ENCODE measurements at regions not wholly inside any gene's neighbourhood (a gene's known extent, or its start where the extent isn't known, plus 50 kb on each side); places are given as distances from the start of the nearest gene placed in this dataset.

DNA sequence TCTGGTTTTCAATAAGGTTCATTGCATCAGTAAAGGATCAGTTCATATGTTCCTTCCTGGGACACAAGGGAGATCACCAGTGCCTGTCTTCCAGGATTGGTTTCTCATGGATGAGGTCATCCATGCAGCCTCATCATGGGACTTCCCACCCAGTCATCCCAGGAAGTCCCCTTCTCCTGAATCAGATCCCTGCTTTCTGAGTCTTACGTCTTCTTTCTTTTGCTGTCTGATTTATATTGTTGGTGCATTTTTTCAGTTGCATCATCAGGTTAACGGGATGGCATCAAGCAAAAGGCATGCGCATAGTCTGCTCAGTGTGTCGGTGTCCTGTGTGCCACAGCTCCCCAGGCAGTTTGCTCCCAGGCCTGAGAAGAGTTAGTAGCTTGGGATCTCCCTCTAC lies 105.9 kb downstream of the SOX11 start:
- Histone ChIP-seq H2BK20ac (ENCODE audit: low read length) (no peak overlapping the region), H2AK5ac (ENCODE audit: low read depth, low read length) (no peak overlapping the region), H4K8ac (ENCODE audit: extremely low read depth, insufficient read depth, low read length) (no peak overlapping the region), H3K4me1 (replicated peaks in 1 of 4; ENCODE audit: control insufficient read depth in 3 of 4, insufficient read depth in 4 of 4, low read length in 3 of 4) (peaks cover 0 to 2% (median 0%) of the 10 kb centered on the region in 4 experiments; a peak in 1 of 7 replicates), H3K56ac (replicated peaks; ENCODE audit: insufficient read length, low read depth, low read length) (no peak overlapping the region), H3K9me3 (ENCODE audit: insufficient read depth in 2 of 2, low read depth in 1 of 2, low read length in 1 of 2) (peaks cover 11 to 14% of the 10 kb centered on the region in 2 experiments; a peak in 3 of 4 replicates), H3K4me3 (ENCODE audit: extremely low read depth in 1 of 4, insufficient read depth in 2 of 4, low read depth in 3 of 4, low read length in 4 of 4) (no peak overlapping the region), H4K20me1 (replicated peaks in 1 of 2; ENCODE audit: control insufficient read depth in 1 of 2, insufficient read depth in 2 of 2, low read length in 2 of 2) (no peaks in the 10 kb centered on the region), H2BK5ac (ENCODE audit: low read depth, low read length) (no peak overlapping the region), H3K23ac (ENCODE audit: insufficient read length) (no peak overlapping the region), H2BK120ac (replicated peaks; ENCODE audit: low read depth, low read length) (no peak overlapping the region), H3K4me2 (ENCODE audit: insufficient read depth in 1 of 2, low read depth in 2 of 2, low read length in 2 of 2) (no peak overlapping the region), H3K23me2 (ENCODE audit: low read depth, low read length) (no peaks in the 10 kb centered on the region), H2BK15ac (ENCODE audit: low read length) (no peak overlapping the region), H3K4ac (replicated peaks; ENCODE audit: insufficient read length, low read depth, low read length) (no peak overlapping the region), H3K36me3 (ENCODE audit: control insufficient read depth in 2 of 4, insufficient read depth in 4 of 4, low read length in 3 of 4) (peaks cover 0 to 5% (median 0%) of the 10 kb centered on the region in 4 experiments; a peak in 2 of 8 replicates), H3K27ac (ENCODE audit: low read depth, low read length) (no peak overlapping the region), H4K5ac (ENCODE audit: insufficient read length, low read depth, low read length) (no peak overlapping the region), H3K27me3 (replicated peaks in 1 of 4; ENCODE audit: control insufficient read depth in 3 of 4, extremely low read depth in 1 of 4, insufficient read depth in 3 of 4, low read length in 3 of 4) (peaks cover 0 to 1% (median 0%) of the 10 kb centered on the region in 4 experiments; a peak in 1 of 7 replicates), H3K79me2 (ENCODE audit: control insufficient read depth in 1 of 2, insufficient read depth in 2 of 2, low read length in 2 of 2) (no peaks in the 10 kb centered on the region), H2AFZ (ENCODE audit: low read length) (peak overlapping the region; percentile 51; the same call in 1 of the 2 replicates), H3K18ac (ENCODE audit: extremely low read depth, low read length) (no peak overlapping the region), H3K14ac (ENCODE audit: insufficient read length) (no peak overlapping the region), H4K91ac (replicated peaks; ENCODE audit: insufficient read length, low read length) (no peak overlapping the region), H2BK12ac (ENCODE audit: low read depth, low read length) (no peak overlapping the region), H3K9ac (replicated peaks in 1 of 4; ENCODE audit: extremely low read depth in 1 of 4, low read depth in 3 of 4, low read length in 3 of 4) (no peak overlapping the region), H3K79me1 (ENCODE audit: low read depth, low read length) (no peaks in the 10 kb centered on the region)
- ChIA-PET POLR2A (ENCODE audit: partially characterized antibody) (no interaction called here), CTCF (ENCODE audit: partially characterized antibody) (interaction anchor here (0.6 kb wide), 1 partner anchor 52 kb away, joined by 3 read pairs; no protein-coding TSS in a partner anchor)
- no peak for DNase-seq (ENCODE audit: low read depth in 1 of 2, low spot score in 2 of 2)
- no peak for TF ChIP-seq POLR2AphosphoS5 (IDR thresholded peaks at IDR 0.05; ENCODE audit: low read depth, low read length)
- no peak for TF ChIP-seq CHD2 (IDR thresholded peaks at IDR 0.05; ENCODE audit: low read length)
- TF ChIP-seq CBX8 (IDR thresholded peaks at IDR 0.05; ENCODE audit: borderline replicate concordance, low read depth, low read length) = no peak
- no peak for TF ChIP-seq TBP (IDR thresholded peaks at IDR 0.05; ENCODE audit: low read depth, low read length)
- no peak for TF ChIP-seq BACH1 (IDR thresholded peaks at IDR 0.05; ENCODE audit: low read length)
- TF ChIP-seq TEAD4 (IDR thresholded peaks at IDR 0.05; ENCODE audit: low read depth, low read length) = no peak
- TF ChIP-seq, protein P1, sequence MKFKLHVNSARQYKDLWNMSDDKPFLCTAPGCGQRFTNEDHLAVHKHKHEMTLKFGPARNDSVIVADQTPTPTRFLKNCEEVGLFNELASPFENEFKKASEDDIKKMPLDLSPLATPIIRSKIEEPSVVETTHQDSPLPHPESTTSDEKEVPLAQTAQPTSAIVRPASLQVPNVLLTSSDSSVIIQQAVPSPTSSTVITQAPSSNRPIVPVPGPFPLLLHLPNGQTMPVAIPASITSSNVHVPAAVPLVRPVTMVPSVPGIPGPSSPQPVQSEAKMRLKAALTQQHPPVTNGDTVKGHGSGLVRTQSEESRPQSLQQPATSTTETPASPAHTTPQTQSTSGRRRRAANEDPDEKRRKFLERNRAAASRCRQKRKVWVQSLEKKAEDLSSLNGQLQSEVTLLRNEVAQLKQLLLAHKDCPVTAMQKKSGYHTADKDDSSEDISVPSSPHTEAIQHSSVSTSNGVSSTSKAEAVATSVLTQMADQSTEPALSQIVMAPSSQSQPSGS (IDR thresholded peaks at IDR 0.05; ENCODE audit: low read length) = no peak
- no peak for TF ChIP-seq JUND (IDR thresholded peaks at IDR 0.05; ENCODE audit: low read length)
- TF ChIP-seq RAD21 (IDR thresholded peaks at IDR 0.05 in 1 of 2, conservative IDR thresholded peaks at IDR 0.05 in 1 of 2; ENCODE audit: low read depth in 2 of 2, low read length in 2 of 2) = no peak
- no peak for TF ChIP-seq CHD1 (IDR thresholded peaks at IDR 0.05; ENCODE audit: low read depth, low read length)
- no peak for FAIRE-seq
- WGBS, 2 experiments (ENCODE audit: extremely low coverage in 1 of 2, insufficient coverage in 1 of 2, insufficient read length in 1 of 2, insufficient replicate concordance in 2 of 2, low coverage in 1 of 2, low lambda C conversion rate in 2 of 2, missing lambda C conversion rate in 1 of 2) = 95% methylated on average over 4 of the region's 4 CpGs; no CpG with 5 or more reads in 1 of the 2 experiments

All from H1 (cell line).